PC-9 (cell line): ENCODE measurements at regions not wholly inside any gene's neighbourhood (a gene's known extent, or its start where the extent isn't known, plus 50 kb on each side); places are given as distances from the start of the nearest gene placed in this dataset.

Experiments used
- BruUV-seq: library from RNA; stranded (reverse); fragments of 400-500 nt; replicated peaks from 2 replicates; lab custom pipeline; 2021; lab: Mats Ljungman, UMichigan
- CTCF ChIA-PET: fragments of 300-600 bp; sonication (Branson Sonifier 250); formaldehyde crosslinking; loops from one replicate; lab custom pipeline; 2022; ENCODE audit warnings: antibody characterized with exemption; lab: Charles Lee
- POLR2A ChIA-PET: fragments of 300-600 bp; sonication (Branson Sonifier 250); formaldehyde crosslinking; loops from one replicate; lab custom pipeline; 2022; ENCODE audit warnings: antibody characterized with exemption; ENCODE audit not compliant: unreplicated experiment; lab: Charles Lee
- DNase-seq, 2 experiments: peaks; one replicate each; pipeline versions ENCODE4 v3.0.0 to v3.0.0-alpha.2; 2015 to 2022; ENCODE audit warnings: mixed read lengths in 1 of 2
- H2AFZ ChIP-seq: fragments of 200-600 bp; sonication (generic); 2 replicates; pipeline ENCODE4 v1.8.1; 2017; ENCODE audit warnings: antibody characterized with exemption
- H3F3A ChIP-seq: fragments of 200-600 bp; sonication (generic); 2 replicates; pipeline ENCODE4 v1.8.1; 2017; ENCODE audit warnings: antibody characterized with exemption, mild to moderate bottlenecking, low read depth; ENCODE audit not compliant: insufficient read depth
- H3K27ac ChIP-seq: fragments of 200-600 bp; sonication (generic); 2 replicates; pipeline ENCODE4 v1.6.1; 2016; ENCODE audit warnings: mixed run types
- H3K27me3 ChIP-seq: fragments of 200-600 bp; sonication (generic); 2 replicates; pipeline ENCODE4 v1.6.1; 2016; ENCODE audit warnings: low read depth, mixed run types; ENCODE audit not compliant: insufficient read depth
- H3K36me3 ChIP-seq: fragments of 200-600 bp; sonication (generic); 2 replicates; pipeline ENCODE4 v1.6.1; 2016; ENCODE audit warnings: low read depth, mixed run types
- H3K4me1 ChIP-seq: fragments of 200-600 bp; sonication (generic); replicated peaks from 2 replicates; pipeline ENCODE4 v1.6.1; 2016; ENCODE audit warnings: mixed run types; ENCODE audit not compliant: insufficient read depth
- H3K4me2 ChIP-seq: fragments of 200-600 bp; sonication (generic); 2 replicates; pipeline ENCODE4 v1.6.1; 2017; ENCODE audit warnings: mixed run types
- H3K4me3 ChIP-seq: fragments of 200-600 bp; sonication (generic); 2 replicates; pipeline ENCODE4 v1.6.1; 2016; ENCODE audit warnings: mixed run types
- H3K79me2 ChIP-seq: fragments of 200-600 bp; sonication (generic); 2 replicates; pipeline ENCODE4 v1.6.1; 2017; ENCODE audit warnings: low read depth, mixed run types
- H3K9me2 ChIP-seq: fragments of 200-600 bp; sonication (generic); 2 replicates; pipeline ENCODE4 v1.8.1; 2017; ENCODE audit warnings: mild to moderate bottlenecking; ENCODE audit not compliant: insufficient read depth
- H3K9me3 ChIP-seq: fragments of 200-600 bp; sonication (generic); 2 replicates; pipeline ENCODE4 v1.8.1; 2016; ENCODE audit warnings: low read depth; ENCODE audit not compliant: insufficient read depth
- H4K20me1 ChIP-seq: fragments of 200-600 bp; sonication (generic); 2 replicates; pipeline ENCODE4 v1.8.1; 2017; ENCODE audit not compliant: insufficient read depth
- EZH2 ChIP-seq: fragments of 200-600 bp; sonication (generic); IDR thresholded peaks from 2 replicates; pipeline ENCODE4 v1.8.0; 2017; ENCODE audit warnings: antibody characterized with exemption, low read depth
- intact Hi-C: fragments of 100-400 bp; cut with micrococcal nuclease; formaldehyde crosslinking; loops from one replicate; pipeline ENCODE4 v1.10.0; 2022; ENCODE audit not compliant: unreplicated experiment
- TF ChIP-seq, protein P1 (sequence below): fragments of 200-600 bp; sonication (generic); conservative IDR thresholded peaks from 2 replicates; pipeline ENCODE4 v1.6.1; 2017; ENCODE audit warnings: mixed run types, antibody characterized with exemption, mild to moderate bottlenecking, moderate library complexity

DNA sequence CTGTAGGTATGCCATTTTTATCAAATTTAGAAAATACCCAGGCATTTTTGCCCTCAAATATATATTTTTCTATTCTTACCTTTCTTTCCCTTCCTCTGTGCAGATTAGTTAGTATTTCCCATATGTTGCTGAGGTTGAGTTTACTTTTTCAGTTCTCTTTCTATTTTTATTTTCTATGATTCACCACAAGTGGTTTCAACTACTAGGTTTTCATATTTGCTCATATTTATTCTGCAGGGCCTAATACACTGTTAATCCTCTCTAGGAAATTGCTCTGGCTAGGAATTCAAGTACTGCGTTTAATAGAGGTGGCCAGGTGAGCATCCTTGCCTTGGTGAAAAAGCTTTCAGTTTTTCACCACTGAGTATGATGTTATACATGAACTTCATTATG, 1535.3 kb upstream of the PCDH10 start:
- TF ChIP-seq, protein P1, sequence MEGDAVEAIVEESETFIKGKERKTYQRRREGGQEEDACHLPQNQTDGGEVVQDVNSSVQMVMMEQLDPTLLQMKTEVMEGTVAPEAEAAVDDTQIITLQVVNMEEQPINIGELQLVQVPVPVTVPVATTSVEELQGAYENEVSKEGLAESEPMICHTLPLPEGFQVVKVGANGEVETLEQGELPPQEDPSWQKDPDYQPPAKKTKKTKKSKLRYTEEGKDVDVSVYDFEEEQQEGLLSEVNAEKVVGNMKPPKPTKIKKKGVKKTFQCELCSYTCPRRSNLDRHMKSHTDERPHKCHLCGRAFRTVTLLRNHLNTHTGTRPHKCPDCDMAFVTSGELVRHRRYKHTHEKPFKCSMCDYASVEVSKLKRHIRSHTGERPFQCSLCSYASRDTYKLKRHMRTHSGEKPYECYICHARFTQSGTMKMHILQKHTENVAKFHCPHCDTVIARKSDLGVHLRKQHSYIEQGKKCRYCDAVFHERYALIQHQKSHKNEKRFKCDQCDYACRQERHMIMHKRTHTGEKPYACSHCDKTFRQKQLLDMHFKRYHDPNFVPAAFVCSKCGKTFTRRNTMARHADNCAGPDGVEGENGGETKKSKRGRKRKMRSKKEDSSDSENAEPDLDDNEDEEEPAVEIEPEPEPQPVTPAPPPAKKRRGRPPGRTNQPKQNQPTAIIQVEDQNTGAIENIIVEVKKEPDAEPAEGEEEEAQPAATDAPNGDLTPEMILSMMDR, result no peak
- TF ChIP-seq EZH2, result no peak
- Histone ChIP-seq H4K20me1 (no peaks in the 10 kb centered on the region), H3K4me2 (no peak overlapping the region), H3K27me3 (no peaks in the 10 kb centered on the region), H3K9me2 (no peaks in the 10 kb centered on the region), H3K9me3 (no peaks in the 10 kb centered on the region), H3K27ac (no peak overlapping the region), H3K4me1 (no peaks in the 10 kb centered on the region), H3K4me3 (no peak overlapping the region), H2AFZ (no peak overlapping the region), H3F3A (no peaks in the 10 kb centered on the region), H3K36me3 (no peaks in the 10 kb centered on the region), H3K79me2 (no peaks in the 10 kb centered on the region)
- DNase-seq, result no peak
- ChIA-PET POLR2A (no interaction called here), CTCF (no interaction called here)
- intact Hi-C loops, result no loop called here
- no TSS peak for BruUV-seq

DNA sequence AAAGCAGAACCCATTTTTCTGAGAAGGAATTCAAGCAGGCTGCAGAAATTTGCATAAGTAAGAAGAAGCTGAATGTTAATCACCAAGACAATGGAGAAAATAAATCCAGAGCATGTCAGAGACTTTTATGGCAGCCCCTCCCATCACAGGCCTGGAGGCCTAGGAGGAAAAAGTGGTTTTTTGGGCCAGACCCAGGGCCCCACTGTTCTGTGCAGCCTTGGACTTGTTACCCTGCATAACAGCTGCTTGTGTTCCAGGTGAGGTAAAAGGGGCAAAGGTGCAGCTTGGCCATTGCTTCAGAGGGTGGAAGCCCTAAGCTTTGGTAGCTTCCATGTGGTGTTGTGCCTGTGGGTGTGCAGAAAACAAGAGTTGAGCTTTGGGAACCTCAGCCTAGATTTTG, 1516.2 kb upstream of the PCDH10 start:
- Histone ChIP-seq H3K79me2 (no peaks in the 10 kb centered on the region), H3K9me2 (no peaks in the 10 kb centered on the region), H4K20me1 (no peaks in the 10 kb centered on the region), H3K27me3 (no peaks in the 10 kb centered on the region), H3K27ac (no peak overlapping the region), H3K4me1 (no peaks in the 10 kb centered on the region), H2AFZ (no peak overlapping the region), H3K4me2 (no peak overlapping the region), H3K36me3 (no peaks in the 10 kb centered on the region), H3K4me3 (no peak overlapping the region), H3K9me3 (no peaks in the 10 kb centered on the region), H3F3A (no peaks in the 10 kb centered on the region)
- ChIA-PET CTCF (no interaction called here), POLR2A (no interaction called here)
- no TSS peak for BruUV-seq
- intact Hi-C loops, result no loop called here
- DNase-seq, result no peak
- TF ChIP-seq, protein P1, result no peak
- TF ChIP-seq EZH2, result no peak

DNA sequence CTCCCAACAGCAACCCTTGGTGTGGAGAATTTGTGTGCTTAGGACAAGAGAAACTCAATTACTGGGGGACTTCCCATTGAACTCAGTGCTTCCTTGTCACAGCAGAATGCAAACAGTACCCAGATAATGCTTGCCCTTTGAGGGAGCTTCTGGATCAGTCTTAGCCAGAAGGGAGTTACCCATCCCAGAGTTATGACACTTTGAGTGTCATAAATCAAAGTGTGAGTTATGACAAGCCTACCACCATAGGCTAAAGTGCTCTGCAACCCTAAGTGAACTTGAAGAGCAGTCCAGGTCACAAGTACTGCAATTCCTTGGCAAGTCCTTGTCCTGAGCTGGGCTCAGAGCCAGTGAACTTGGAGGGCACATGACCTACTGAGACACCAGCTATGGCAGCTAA, 1513.9 kb upstream of the PCDH10 start:
- H3K79me2 ChIP-seq, result no peaks in the 10 kb centered on the region
- H2AFZ ChIP-seq, result no peak overlapping the region
- POLR2A ChIA-PET, result no interaction called here
- no peaks in the 10 kb centered on the region for H3K4me1 ChIP-seq
- BruUV-seq, result no TSS peak
- no peak overlapping the region for H3K27ac ChIP-seq
- H3K4me2 ChIP-seq, result no peak overlapping the region
- no peaks in the 10 kb centered on the region for H4K20me1 ChIP-seq
- H3K4me3 ChIP-seq, result no peak overlapping the region
- TF ChIP-seq, protein P1, result no peak
- TF ChIP-seq EZH2, result no peak
- CTCF ChIA-PET, result no interaction called here
- no peak for DNase-seq
- H3K9me3 ChIP-seq, result no peaks in the 10 kb centered on the region
- intact Hi-C loops, result no loop called here
- H3K36me3 ChIP-seq, result no peaks in the 10 kb centered on the region
- H3K27me3 ChIP-seq, result no peaks in the 10 kb centered on the region
- H3K9me2 ChIP-seq, result no peaks in the 10 kb centered on the region
- H3F3A ChIP-seq, result no peaks in the 10 kb centered on the region
